HG03378 (cell line): ENCODE measurements at regions not wholly inside any gene's neighbourhood (a gene's known extent, or its start where the extent isn't known, plus 50 kb on each side); places are given as distances from the start of the nearest gene placed in this dataset.

Experiments
- ATAC-seq: cut with Tn5 transposase; IDR thresholded peaks from one replicate; pipeline ENCODE4 v1.9.1; 2021; ENCODE audit warnings: mild to moderate bottlenecking, moderate library complexity; ENCODE audit not compliant: unreplicated experiment

GRCh38 chr5:135236228-135236907 lies 162.7 kb downstream of the MACROH2A1 start:
- ATAC-seq: no peak

GRCh38 chr5:135235551-135236227 lies 163.3 kb downstream of the MACROH2A1 start:
- ATAC-seq: no peak

- no peak for ATAC-seq
These were observed 164.2 kb downstream of the MACROH2A1 start for GRCh38 chr5:135234666-135235401.

GRCh38 chr5:135234242-135234641 lies 164.8 kb downstream of the MACROH2A1 start:
- ATAC-seq: no peak

- no peak for ATAC-seq
These were observed 165.6 kb downstream of the MACROH2A1 start for GRCh38 chr5:135233477-135233876.

- no peak for ATAC-seq
These were observed 166.1 kb downstream of the MACROH2A1 start for GRCh38 chr5:135232958-135233357.

GRCh38 chr5:135231289-135231688 lies 167.7 kb downstream of the MACROH2A1 start:
- ATAC-seq: no peak

- ATAC-seq: no peak
These were observed 168.6 kb downstream of the MACROH2A1 start for GRCh38 chr5:135230251-135230925.

- ATAC-seq: no peak
These were observed 169.3 kb downstream of the MACROH2A1 start for GRCh38 chr5:135229679-135230132.

GRCh38 chr5:135229122-135229521 lies 169.9 kb downstream of the MACROH2A1 start:
- ATAC-seq: no peak

GRCh38 chr5:135228222-135228621 lies 170.8 kb downstream of the MACROH2A1 start:
- no peak for ATAC-seq

GRCh38 chr5:135227064-135228022 lies 171.7 kb downstream of the MACROH2A1 start:
- no peak for ATAC-seq

GRCh38 chr5:135225856-135226560 lies 173.0 kb downstream of the MACROH2A1 start:
- ATAC-seq: no peak

GRCh38 chr5:135223891-135224625 lies 175.0 kb downstream of the MACROH2A1 start:
- no peak for ATAC-seq

GRCh38 chr5:135223404-135223803 lies 175.6 kb downstream of the MACROH2A1 start:
- ATAC-seq: no peak

- no peak for ATAC-seq
These were observed 176.3 kb downstream of the MACROH2A1 start for GRCh38 chr5:135222771-135223170.

GRCh38 chr5:135222171-135222681 lies 176.8 kb downstream of the MACROH2A1 start:
- no peak for ATAC-seq

GRCh38 chr5:135221696-135222095 lies 177.3 kb downstream of the MACROH2A1 start:
- no peak for ATAC-seq

GRCh38 chr5:135221187-135221473 lies 177.9 kb downstream of the MACROH2A1 start:
- ATAC-seq: no peak
